ENCODE measurements at regions not wholly inside any gene's neighbourhood (a gene's known extent, or its start where the extent isn't known, plus 50 kb on each side); places are given as distances from the start of the nearest gene placed in this dataset.

GRCh38 chr1:82052563-82052962 lies 251.8 kb downstream of the ADGRL2 start:
- intact Hi-C loops (cut with DNase I): loop anchor here in 1 of 10 donors (10.0 kb wide), 1 partner anchor 1988 kb away; no protein-coding TSS in a partner anchor
- Histone ChIP-seq H3K27me3 (no peaks in the 10 kb centered on the region), H3K9me3 (peaks cover 0 to 5% (median 0%) of the 10 kb centered on the region in 11 donors), H3K4me3 (no peak overlapping the region), H3K4me1 (no peaks in the 10 kb centered on the region), H3K36me3 (no peaks in the 10 kb centered on the region), H3K27ac (no peak overlapping the region)
- DNase-seq (no peak), ATAC-seq (peak in 1 of 8 donors; percentile 34)
- 56 to 76% methylated on average over 1 of the region's 1 CpG for WGBS, 2 donors
- no peak for TF ChIP-seq CTCF (IDR thresholded peaks at IDR 0.05)

GRCh38 chr1:82048596-82048995 lies 247.9 kb downstream of the ADGRL2 start:
- WGBS, 2 donors: 95 to 96% methylated on average over 8 of the region's 8 CpGs
- Histone ChIP-seq H3K4me1 (no peaks in the 10 kb centered on the region), H3K9me3 (no peaks in the 10 kb centered on the region), H3K27ac (no peak overlapping the region), H3K4me3 (no peak overlapping the region), H3K36me3 (no peaks in the 10 kb centered on the region), H3K27me3 (no peaks in the 10 kb centered on the region)
- ATAC-seq (no peak), DNase-seq (no peak)
- intact Hi-C loops (cut with DNase I): no loop called here
- TF ChIP-seq CTCF (IDR thresholded peaks at IDR 0.05): no peak

- ATAC-seq (no peak), DNase-seq (no peak)
- intact Hi-C loops (cut with DNase I): no loop called here
- Histone ChIP-seq H3K36me3 (no peaks in the 10 kb centered on the region), H3K27me3 (peaks cover 0 to 10% (median 0%) of the 10 kb centered on the region in 7 donors), H3K4me3 (no peak overlapping the region), H3K27ac (no peak overlapping the region), H3K9me3 (no peaks in the 10 kb centered on the region), H3K4me1 (no peaks in the 10 kb centered on the region)
- no peak for TF ChIP-seq CTCF (IDR thresholded peaks at IDR 0.05)
Measured at GRCh38 chr1:82045221-82045620, 244.5 kb downstream of the ADGRL2 start.

GRCh38 chr1:82044536-82044935 lies 243.8 kb downstream of the ADGRL2 start:
- Histone ChIP-seq H3K36me3 (no peaks in the 10 kb centered on the region), H3K4me3 (no peak overlapping the region), H3K27me3 (peaks cover 0 to 10% (median 0%) of the 10 kb centered on the region in 7 donors), H3K9me3 (no peaks in the 10 kb centered on the region), H3K27ac (no peak overlapping the region), H3K4me1 (no peaks in the 10 kb centered on the region)
- DNase-seq (no peak), ATAC-seq (no peak)
- no peak for TF ChIP-seq CTCF (IDR thresholded peaks at IDR 0.05)
- intact Hi-C loops (cut with DNase I): no loop called here

GRCh38 chr1:82044111-82044510 lies 243.4 kb downstream of the ADGRL2 start:
- DNase-seq (no peak), ATAC-seq (no peak)
- WGBS, 2 donors: 69 to 71% methylated on average over 3 of the region's 3 CpGs
- H3K9me3 ChIP-seq: no peaks in the 10 kb centered on the region
- no peaks in the 10 kb centered on the region for H3K36me3 ChIP-seq
- no peak overlapping the region for H3K4me3 ChIP-seq
- H3K27me3 ChIP-seq: peaks cover 0 to 10% (median 0%) of the 10 kb centered on the region in 7 donors
- intact Hi-C loops (cut with DNase I): no loop called here
- TF ChIP-seq CTCF (IDR thresholded peaks at IDR 0.05): no peak
- H3K4me1 ChIP-seq: no peaks in the 10 kb centered on the region
- no peak overlapping the region for H3K27ac ChIP-seq
